Sigmoid colon (tissue), 6 donors: ENCODE measurements at regions not wholly inside any gene's neighbourhood (a gene's known extent, or its start where the extent isn't known, plus 50 kb on each side); places are given as distances from the start of the nearest gene placed in this dataset.
A peak's percentile ranks its signal among the peaks of the same experiment; 100 is the strongest.

Source experiments
- DNase-seq: peaks from one replicate; pipeline ENCODE4 v3.0.0-alpha.2; 2019
- H3K27ac ChIP-seq, 4 donors: fragments of 200-600 bp; sonication (generic); one replicate each; pipeline ENCODE4 v1.5.1; 2016 to 2019; ENCODE audit warnings: mild to moderate bottlenecking in 1 of 4
- H3K27me3 ChIP-seq, 3 donors: fragments of 200-600 bp; sonication (generic); one replicate each; pipeline ENCODE4 v1.5.1; 2019; ENCODE audit warnings: mild to moderate bottlenecking in 1 of 3
- H3K36me3 ChIP-seq, 4 donors: fragments of 200-600 bp; sonication (generic); one replicate each; pipeline ENCODE4 v1.5.1; 2016 to 2019
- H3K4me1 ChIP-seq, 4 donors: fragments of 200-600 bp; sonication (generic); one replicate each; pipeline ENCODE4 v1.5.1; 2017 to 2019
- H3K4me3 ChIP-seq, 4 donors: fragments of 200-600 bp; sonication (generic); one replicate each; pipeline ENCODE4 v1.5.1; 2017 to 2019; ENCODE audit warnings: mild to moderate bottlenecking in 2 of 4, moderate library complexity in 1 of 4
- H3K9me3 ChIP-seq, 4 donors: fragments of 200-600 bp in 3 of 4; sonication (generic) in 3 of 4; one replicate each; pipeline versions ENCODE4 v1.5.1 to v1.6.1; 2013 to 2019
- EP300 ChIP-seq, 4 donors: sonication (generic); formaldehyde crosslinking; IDR thresholded peaks; one replicate each; pipeline ENCODE4 v1.6.1; 2017; ENCODE audit warnings: antibody characterized with exemption in 4 of 4
- POLR2A ChIP-seq, 2 donors: fragments of 450-650 bp; IDR thresholded peaks; one replicate each; pipeline ENCODE4 v1.6.1; 2016; ENCODE audit warnings: antibody characterized with exemption in 2 of 2, mild to moderate bottlenecking in 2 of 2, moderate library complexity in 2 of 2
- POLR2AphosphoS5 ChIP-seq, 4 donors: sonication (generic); formaldehyde crosslinking; IDR thresholded peaks; one replicate each; pipeline ENCODE4 v1.6.1; 2017; ENCODE audit warnings: antibody characterized with exemption in 4 of 4
- WGBS, 2 donors: extraction: QIAGEN DNeasy Blood & Tissue Kit; methylation state at CpG; one replicate each; pipeline ENCODE4 v1.1.7; 2013; 5-methylcytosine and 5-hydroxymethylcytosine counted together
- intact Hi-C: fragments of 100-400 bp; cut with DNase I; formaldehyde crosslinking; loops from one replicate; pipeline ENCODE4 v1.15.1; 2023
- TF ChIP-seq, protein P1 (sequence below), 4 experiments: fragments of 450-650 bp in 3 of 4; fragments of 200-600 bp in 1 of 4; IDR thresholded peaks; one replicate each; pipeline ENCODE4 v1.5.1; 2016 to 2019; ENCODE audit warnings: antibody characterized with exemption in 4 of 4, mild to moderate bottlenecking in 3 of 4, moderate library complexity in 2 of 4
- donor health status: healthy with polysubstance abuse.
- donor health status: healthy.

DNA sequence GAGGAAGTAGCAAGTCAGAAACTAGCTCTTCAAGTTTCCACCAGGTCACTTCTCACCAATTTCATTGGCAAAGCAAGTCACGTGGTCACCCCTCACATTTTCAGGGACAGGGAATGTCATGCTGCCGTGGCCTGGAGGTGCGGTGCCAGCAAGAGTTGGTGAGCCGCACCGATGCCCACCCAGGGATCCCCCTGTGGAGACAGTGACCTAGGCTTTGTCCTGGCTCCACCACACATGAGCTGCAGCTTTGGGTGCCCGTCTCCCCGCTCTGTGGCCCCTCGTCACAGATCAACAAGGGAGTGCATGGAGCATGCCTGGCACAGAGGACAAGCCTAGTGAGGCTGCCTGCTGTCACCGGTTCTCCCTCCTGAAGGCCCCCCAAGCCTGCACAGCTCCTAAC, 226.7 kb upstream of the PPP2R2D start:
- DNase-seq: no peak
- Histone ChIP-seq H3K27ac (no peak overlapping the region), H3K9me3 (no peaks in the 10 kb centered on the region), H3K4me3 (no peak overlapping the region), H3K36me3 (no peaks in the 10 kb centered on the region), H3K27me3 (peaks cover 0 to 7% (median 0%) of the 10 kb centered on the region in 3 donors), H3K4me1 (no peaks in the 10 kb centered on the region)
- intact Hi-C loops: no loop called here
- 90 to 93% methylated on average over 9 of the region's 9 CpGs for WGBS, 2 donors
- TF ChIP-seq POLR2A (IDR thresholded peaks at IDR 0.05): no peak
- TF ChIP-seq POLR2AphosphoS5 (IDR thresholded peaks at IDR 0.05): no peak
- TF ChIP-seq, protein P1, sequence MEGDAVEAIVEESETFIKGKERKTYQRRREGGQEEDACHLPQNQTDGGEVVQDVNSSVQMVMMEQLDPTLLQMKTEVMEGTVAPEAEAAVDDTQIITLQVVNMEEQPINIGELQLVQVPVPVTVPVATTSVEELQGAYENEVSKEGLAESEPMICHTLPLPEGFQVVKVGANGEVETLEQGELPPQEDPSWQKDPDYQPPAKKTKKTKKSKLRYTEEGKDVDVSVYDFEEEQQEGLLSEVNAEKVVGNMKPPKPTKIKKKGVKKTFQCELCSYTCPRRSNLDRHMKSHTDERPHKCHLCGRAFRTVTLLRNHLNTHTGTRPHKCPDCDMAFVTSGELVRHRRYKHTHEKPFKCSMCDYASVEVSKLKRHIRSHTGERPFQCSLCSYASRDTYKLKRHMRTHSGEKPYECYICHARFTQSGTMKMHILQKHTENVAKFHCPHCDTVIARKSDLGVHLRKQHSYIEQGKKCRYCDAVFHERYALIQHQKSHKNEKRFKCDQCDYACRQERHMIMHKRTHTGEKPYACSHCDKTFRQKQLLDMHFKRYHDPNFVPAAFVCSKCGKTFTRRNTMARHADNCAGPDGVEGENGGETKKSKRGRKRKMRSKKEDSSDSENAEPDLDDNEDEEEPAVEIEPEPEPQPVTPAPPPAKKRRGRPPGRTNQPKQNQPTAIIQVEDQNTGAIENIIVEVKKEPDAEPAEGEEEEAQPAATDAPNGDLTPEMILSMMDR (IDR thresholded peaks at IDR 0.05): no peak
- TF ChIP-seq EP300 (IDR thresholded peaks at IDR 0.05): no peak

DNA sequence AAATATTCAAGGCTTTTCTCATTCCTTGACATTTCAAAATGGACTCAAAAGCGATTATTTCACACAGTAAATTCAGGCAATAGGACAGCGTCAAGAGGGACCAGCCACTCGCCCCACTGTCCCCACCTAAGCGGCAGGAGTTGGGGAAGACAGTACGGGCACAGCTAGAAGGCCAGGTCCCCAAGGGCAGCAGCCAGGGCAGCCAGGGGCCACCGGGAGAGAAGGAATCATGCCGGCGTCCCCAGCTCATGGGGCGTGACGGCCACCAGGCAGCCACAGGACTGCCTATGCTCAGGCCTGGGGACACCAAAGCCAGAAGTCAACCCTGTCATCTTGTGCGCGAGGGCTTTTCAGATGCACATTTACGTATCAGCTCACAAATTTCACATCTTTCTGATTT, 225.7 kb upstream of the PPP2R2D start:
- TF ChIP-seq EP300 (IDR thresholded peaks at IDR 0.05) (no peak), POLR2A (IDR thresholded peaks at IDR 0.05) (no peak), POLR2AphosphoS5 (IDR thresholded peaks at IDR 0.05) (no peak)
- TF ChIP-seq, protein P1 (IDR thresholded peaks at IDR 0.05): no peak
- 85 to 88% methylated on average over 13 of the region's 13 CpGs for WGBS, 2 donors
- peak; percentile 33 for DNase-seq
- H3K27ac ChIP-seq: no peak overlapping the region
- no peaks in the 10 kb centered on the region for H3K36me3 ChIP-seq
- H3K4me3 ChIP-seq: no peak overlapping the region
- no peaks in the 10 kb centered on the region for H3K9me3 ChIP-seq
- intact Hi-C loops: no loop called here
- H3K4me1 ChIP-seq: no peaks in the 10 kb centered on the region
- H3K27me3 ChIP-seq: peaks cover 0 to 7% (median 0%) of the 10 kb centered on the region in 3 donors

DNA sequence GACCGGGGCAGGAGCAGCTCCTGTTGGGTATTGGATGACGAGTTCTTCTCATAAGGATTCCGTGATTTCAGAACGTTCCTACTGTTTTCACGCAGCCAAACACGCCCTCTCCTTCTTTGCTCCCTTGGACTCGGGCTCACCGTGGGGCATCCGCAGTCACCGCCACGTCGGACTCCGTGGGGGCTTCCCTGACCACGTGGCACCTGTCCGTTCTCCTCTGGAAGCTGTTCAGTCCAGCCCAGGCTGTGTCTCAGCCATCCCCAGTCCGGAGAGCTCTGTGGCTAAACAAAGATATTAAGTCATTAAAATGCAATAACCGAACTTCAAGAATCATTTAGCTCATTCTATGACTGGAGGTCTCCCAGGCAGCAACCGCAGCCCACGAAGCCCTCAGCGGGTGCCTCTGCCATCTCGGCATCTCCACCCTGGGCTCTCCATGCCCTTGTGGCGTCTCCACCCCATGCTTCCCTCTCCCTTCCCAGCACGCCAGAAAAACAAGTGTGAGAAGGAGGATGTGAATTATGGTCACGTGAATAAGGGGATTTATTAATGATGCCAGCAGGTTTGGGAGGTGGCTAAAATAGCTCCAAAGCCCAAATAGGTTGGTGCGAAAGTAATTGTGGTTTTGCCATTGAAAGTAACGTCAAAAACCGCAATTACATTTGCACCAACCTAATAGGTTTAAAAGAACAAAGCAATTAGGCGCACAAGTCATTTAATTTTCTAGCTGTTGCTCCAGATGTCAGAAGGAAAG, 224.6 kb upstream of the PPP2R2D start:
- intact Hi-C loops: no loop called here
- Histone ChIP-seq H3K27me3 (peaks cover 0 to 7% (median 0%) of the 10 kb centered on the region in 3 donors), H3K4me1 (no peaks in the 10 kb centered on the region), H3K4me3 (no peak overlapping the region), H3K9me3 (no peaks in the 10 kb centered on the region), H3K36me3 (no peaks in the 10 kb centered on the region), H3K27ac (no peak overlapping the region)
- DNase-seq: peak; percentile 22
- TF ChIP-seq, protein P1 (IDR thresholded peaks at IDR 0.05): no peak
- TF ChIP-seq EP300 (IDR thresholded peaks at IDR 0.05) (no peak), POLR2A (IDR thresholded peaks at IDR 0.05) (no peak), POLR2AphosphoS5 (IDR thresholded peaks at IDR 0.05) (no peak)
- 84 to 87% methylated on average over 28 of the region's 28 CpGs for WGBS, 2 donors

DNA sequence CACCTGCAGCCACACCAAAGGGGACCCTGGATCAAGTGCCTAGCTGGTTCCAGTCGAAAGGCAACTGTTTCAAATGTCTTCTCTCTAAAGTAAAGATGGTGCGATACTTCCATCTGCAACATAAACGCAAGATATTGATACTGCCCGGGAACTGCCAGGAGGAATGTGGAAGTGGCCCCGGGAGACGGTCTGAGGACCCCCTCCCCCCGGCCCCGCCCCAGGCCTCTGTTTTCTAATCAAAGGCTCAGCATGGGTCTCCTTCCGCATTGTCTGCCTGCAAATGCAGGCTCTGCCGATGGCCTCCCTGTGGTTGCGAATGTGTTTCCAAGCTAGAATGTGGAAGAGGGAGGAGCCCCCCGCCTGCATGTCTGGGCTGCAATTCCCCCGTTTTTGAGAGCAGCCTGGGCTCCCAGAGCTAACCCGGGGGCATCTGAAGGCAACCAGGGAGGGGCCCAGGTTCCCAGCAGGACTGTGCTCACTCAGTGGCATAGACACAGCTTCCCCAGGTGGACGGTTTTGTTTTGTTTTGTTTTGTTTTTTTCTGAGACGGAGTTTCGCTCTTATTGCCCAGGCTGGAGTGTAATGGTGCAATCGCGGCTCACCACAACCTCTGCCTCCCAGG, 223.9 kb upstream of the PPP2R2D start:
- Histone ChIP-seq H3K4me1 (no peaks in the 10 kb centered on the region), H3K4me3 (no peak overlapping the region), H3K9me3 (no peaks in the 10 kb centered on the region), H3K36me3 (no peaks in the 10 kb centered on the region), H3K27me3 (peaks cover 0 to 7% (median 0%) of the 10 kb centered on the region in 3 donors), H3K27ac (no peak overlapping the region)
- WGBS, 2 donors: 32 to 59% methylated on average over 19 of the region's 19 CpGs
- DNase-seq: no peak
- intact Hi-C loops: no loop called here
- no peak for TF ChIP-seq EP300 (IDR thresholded peaks at IDR 0.05)
- TF ChIP-seq POLR2A (IDR thresholded peaks at IDR 0.05): no peak
- TF ChIP-seq POLR2AphosphoS5 (IDR thresholded peaks at IDR 0.05): no peak
- TF ChIP-seq, protein P1 (IDR thresholded peaks at IDR 0.05): no peak
